HG03066 (cell line): ENCODE measurements at regions not wholly inside any gene's neighbourhood (a gene's known extent, or its start where the extent isn't known, plus 50 kb on each side); places are given as distances from the start of the nearest gene placed in this dataset.

ENCODE experiments used
- ATAC-seq: cut with Tn5 transposase; IDR thresholded peaks from one replicate; pipeline ENCODE4 v1.9.1; 2021; ENCODE audit warnings: low read depth; ENCODE audit not compliant: unreplicated experiment

GRCh38 chr10:4733150-4733842 lies 92.7 kb upstream of the AKR1E2 start:
- ATAC-seq = no peak

DNA sequence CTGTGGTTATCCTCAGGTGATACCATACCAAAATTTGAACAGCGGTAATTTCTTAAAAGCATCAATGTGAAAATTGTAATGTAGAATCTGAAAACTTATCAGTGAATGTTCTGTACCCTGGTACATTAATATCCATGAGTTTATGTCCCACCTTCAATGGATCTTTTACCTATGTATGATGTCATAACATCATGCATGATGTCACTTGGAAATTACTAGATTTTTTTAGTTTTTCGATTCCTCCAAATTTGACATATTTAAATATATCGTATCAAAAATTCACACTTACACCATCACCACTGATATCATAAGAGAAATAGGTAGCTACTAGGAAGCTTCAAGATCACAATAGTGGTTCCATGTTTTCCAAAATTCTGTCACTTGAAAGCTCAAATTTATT lies 95.0 kb upstream of the AKR1E2 start:
- no peak for ATAC-seq

DNA sequence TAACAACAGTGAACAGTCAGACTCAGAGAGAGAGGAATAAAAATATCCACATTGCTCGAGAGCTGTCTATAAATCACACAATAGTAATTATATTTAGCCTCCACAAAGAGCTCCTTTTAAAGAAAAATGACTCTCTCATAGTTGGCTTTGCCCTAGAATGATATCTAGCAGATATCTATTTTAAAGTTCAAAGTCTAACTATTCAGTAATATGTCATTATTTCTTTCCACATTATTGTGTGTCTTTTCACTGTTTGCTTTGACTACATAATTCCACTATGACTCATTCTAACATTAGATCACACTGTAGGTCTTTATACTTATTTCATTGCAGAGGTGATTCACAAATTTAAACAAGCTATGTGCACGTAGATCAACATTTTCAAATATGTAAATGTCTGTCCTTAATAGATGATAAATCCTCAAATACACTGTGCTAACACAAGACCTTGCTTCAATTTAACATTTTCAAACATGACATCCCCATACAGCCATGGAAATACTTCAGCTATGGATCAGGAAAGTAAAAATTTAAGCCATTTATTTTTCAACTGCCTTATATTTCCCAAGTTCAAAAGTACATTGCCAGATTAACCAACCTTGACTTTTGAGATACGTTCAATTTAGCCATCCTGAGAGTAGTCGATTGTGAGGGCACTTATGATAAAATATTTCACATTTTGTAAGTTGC lies 99.9 kb upstream of the AKR1E2 start:
- ATAC-seq = no peak

- ATAC-seq = no peak
Observed at GRCh38 chr10:4723860-4724259, 102.1 kb upstream of the AKR1E2 start.

GRCh38 chr10:4721999-4722753 lies 103.8 kb upstream of the AKR1E2 start:
- no peak for ATAC-seq

DNA sequence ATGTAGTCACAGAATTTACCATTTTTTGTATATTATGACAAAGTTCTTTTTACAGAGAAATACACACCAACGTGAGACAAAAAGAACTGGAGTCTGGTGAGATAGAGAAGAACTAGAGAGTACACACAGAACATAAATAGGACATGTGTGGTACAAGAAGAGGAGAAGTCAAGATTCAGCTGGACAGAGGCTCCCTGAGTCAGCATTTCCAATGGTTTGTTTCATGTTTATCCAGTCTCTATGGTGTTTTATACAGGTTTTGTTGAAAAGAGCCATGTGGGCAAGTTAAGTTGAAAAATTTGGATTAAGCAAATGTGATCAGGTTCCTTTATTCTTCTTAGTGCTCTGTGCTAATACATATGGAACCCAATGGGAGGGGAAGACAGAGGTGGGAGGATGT lies 105.5 kb upstream of the AKR1E2 start:
- no peak for ATAC-seq

- ATAC-seq = no peak
Observed at GRCh38 chr10:4719671-4720070, 106.3 kb upstream of the AKR1E2 start.

GRCh38 chr10:4719036-4719435 lies 107.0 kb upstream of the AKR1E2 start:
- ATAC-seq = no peak

DNA sequence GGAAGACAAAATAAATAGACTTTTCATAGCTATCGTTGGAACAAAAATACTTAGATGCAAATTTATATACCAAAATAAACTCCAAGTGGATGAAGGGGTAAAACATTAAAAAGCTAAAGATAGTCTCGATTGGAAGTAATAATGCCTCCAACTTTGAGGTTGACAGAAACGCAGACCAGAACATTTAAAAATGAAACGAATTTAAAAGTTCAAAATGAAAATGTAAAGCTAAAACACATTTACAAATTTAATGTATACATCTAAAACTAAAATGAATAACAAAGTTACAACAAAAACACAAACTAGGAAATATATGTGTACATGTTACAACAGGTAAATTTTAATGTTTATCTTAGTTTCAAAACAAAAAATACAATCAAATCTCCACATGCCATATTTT lies 107.5 kb upstream of the AKR1E2 start:
- ATAC-seq = no peak

DNA sequence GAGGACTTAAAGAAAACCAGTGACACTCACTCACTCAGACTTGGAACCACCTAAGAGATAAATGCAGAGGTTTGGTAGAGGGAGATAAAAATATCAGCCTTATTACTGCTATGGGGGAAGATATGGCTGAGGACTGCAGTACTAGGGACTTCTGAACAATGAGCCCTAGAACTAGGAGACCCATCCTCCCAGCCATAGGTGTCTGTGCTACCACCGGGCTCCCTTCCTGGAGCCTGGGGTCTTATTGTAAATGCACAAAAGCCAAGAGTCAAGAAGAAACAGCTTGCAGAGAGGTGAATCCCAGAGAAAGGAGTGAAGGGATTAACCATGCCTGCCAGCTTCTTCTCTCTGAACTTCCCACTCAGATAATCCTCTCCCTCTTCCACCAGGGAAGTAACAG lies 108.3 kb upstream of the AKR1E2 start:
- ATAC-seq = no peak

DNA sequence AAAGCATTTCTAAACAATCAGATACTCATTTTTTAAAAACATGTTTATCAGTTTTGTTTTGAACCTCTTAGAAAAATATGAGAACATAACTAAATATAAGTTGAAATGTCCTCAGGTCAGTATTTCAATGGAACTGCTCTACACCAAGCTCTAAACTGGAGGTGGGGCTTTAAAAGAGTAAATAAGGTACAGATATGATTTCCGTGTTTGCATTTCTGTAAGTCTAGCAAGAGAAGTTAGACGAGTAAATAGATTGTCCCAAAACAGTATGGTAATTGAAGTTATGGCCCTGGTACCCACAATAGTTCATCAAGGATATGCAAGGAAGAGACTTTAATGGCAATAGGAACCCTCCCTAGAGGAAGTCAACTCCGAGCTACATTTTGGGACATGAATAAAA lies 115.1 kb upstream of the AKR1E2 start:
- no peak for ATAC-seq

GRCh38 chr10:4708123-4708759 lies 117.8 kb upstream of the AKR1E2 start:
- ATAC-seq = no peak

GRCh38 chr10:4707221-4707620 lies 118.8 kb upstream of the AKR1E2 start:
- ATAC-seq = no peak

- no peak for ATAC-seq
Observed at GRCh38 chr10:4704034-4704545, 121.9 kb upstream of the AKR1E2 start.

DNA sequence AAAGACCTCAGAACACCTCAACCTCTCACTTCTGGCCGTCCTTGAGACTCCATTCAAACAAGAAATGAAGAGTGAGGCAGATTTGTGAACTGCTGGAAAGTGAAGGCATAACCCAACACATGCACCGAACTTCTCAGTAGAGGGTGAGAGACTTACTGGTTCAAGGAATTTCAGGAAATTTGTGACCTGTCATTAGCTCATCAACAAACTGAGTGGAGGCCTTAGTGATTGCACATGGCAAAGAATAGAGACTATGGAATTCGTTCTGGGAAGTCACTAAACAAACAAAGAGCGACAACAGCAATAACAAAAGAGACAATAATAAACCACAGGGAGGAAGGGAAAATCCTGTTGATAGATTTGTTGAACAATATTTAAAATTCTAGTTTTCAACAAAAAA lies 125.0 kb upstream of the AKR1E2 start:
- ATAC-seq = no peak

DNA sequence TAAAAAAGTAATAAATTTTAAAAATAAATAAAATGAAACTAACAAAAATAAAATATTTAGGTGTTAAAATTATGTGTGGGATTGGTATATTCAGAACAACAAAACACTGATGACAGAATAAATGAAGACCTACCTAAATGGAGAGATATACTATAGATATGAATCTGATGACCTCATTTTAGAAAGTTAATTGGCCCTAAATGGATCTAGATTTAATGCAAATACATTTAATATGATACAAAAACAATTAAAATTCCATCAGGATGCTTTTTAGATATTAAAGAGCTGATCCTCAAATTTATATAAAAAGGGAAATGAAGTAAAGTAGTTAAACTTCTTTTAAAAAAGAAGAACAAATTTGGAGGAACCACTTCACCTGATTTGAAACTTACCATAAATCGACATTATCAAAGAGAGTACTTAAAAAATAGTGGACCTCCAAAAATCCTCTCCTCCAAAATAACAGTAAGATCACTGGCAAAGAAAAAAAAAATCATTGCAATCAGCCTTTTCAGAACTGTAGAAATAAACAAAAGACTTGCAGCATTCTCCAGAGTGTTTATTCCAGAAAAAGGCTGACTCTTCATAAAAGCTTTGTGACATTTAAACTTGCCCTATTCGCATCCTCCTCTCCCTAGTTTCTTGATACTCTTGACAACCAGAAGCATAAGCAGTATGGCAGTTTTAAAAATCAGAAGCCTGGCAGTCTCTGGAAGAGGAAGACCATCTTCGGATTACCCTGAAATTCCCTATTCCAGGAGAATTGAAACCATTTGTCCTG lies 125.9 kb upstream of the AKR1E2 start:
- ATAC-seq = no peak

DNA sequence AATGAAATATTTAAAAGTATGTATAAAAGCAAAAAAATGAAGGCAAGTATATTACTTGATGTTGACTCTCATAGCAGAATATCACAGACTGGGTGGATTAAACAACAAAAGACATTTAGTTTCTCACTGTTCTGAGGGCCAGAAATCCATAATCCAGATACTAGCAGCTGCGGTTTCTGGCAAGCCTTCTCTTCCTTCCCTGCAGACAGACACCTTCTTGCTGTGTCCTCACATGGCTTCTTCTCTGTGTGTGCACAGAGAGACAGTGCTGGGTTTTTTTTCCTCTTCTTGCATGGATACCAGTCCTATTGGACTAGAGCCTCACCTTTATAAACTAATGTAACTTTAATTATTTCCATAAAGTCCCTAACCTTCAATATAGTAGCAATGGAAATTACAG lies 127.9 kb upstream of the AKR1E2 start:
- ATAC-seq = no peak

DNA sequence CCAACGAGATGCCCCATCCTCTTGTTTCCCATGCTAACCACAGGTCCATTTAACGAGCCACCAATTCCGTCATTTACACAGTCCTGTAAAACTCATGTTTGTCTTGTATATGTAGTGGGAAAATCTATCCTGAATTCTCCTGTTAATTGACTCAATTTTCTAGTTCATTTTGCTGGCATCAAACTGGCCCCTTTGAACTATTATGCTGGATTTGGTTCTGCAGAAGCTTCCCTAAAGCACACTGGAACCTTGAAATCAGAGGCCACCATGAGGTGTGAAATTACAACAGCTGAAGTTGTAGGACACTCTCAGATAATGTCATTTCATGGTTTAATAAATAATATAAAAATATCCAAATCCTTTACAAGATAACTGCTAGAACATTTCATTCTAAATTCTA lies 129.8 kb upstream of the AKR1E2 start:
- ATAC-seq = no peak

- ATAC-seq = no peak
Observed at GRCh38 chr10:4693967-4694366, 132.0 kb upstream of the AKR1E2 start.

- no peak for ATAC-seq
Observed at GRCh38 chr10:4692206-4692605, 133.8 kb upstream of the AKR1E2 start.
